ENCODE measurements at regions not wholly inside any gene's neighbourhood (a gene's known extent, or its start where the extent isn't known, plus 50 kb on each side); places are given as distances from the start of the nearest gene placed in this dataset.

GRCh38 chr15:62275831-62276230 is 110.7 kb upstream of the C2CD4B start:
- no peak for TF ChIP-seq EZH2phosphoT487 (IDR thresholded peaks at IDR 0.05; ENCODE audit: borderline replicate concordance, low read depth, low read length)
- TF ChIP-seq CTCF (conservative IDR thresholded peaks at IDR 0.05; ENCODE audit: low read length): no peak
- no peak overlapping the region for H3K4me2 ChIP-seq (ENCODE audit: low read length)
- DNase-seq (ENCODE audit: low spot score): no peak
- POLR2A ChIA-PET: no interaction called here
- BruUV-seq (replicated peaks): no TSS peak
- H3K36me3 ChIP-seq (ENCODE audit: insufficient read depth, low read length): no peaks in the 10 kb centered on the region
- intact Hi-C loops (cut with micrococcal nuclease; ENCODE audit: unreplicated experiment): no loop called here
- H3K79me2 ChIP-seq (ENCODE audit: insufficient read depth, low read depth, low read length): no peaks in the 10 kb centered on the region
- H3K4me1 ChIP-seq (ENCODE audit: insufficient read depth, low read length, poor library complexity, severe bottlenecking): no peaks in the 10 kb centered on the region
- H4K20me1 ChIP-seq (ENCODE audit: insufficient read depth, low read length): no peaks in the 10 kb centered on the region
- CTCF ChIA-PET (ENCODE audit: unreplicated experiment): no interaction called here
- no peak overlapping the region for H3K4me3 ChIP-seq (ENCODE audit: low read depth, low read length, poor library complexity, severe bottlenecking)
- no peaks in the 10 kb centered on the region for H3K9me3 ChIP-seq (ENCODE audit: low read length)
- no peak overlapping the region for H2AFZ ChIP-seq (ENCODE audit: low read length)
- no peak overlapping the region for H3K27ac ChIP-seq (ENCODE audit: low read depth, low read length, poor library complexity, severe bottlenecking)
- H3K9me2 ChIP-seq (ENCODE audit: insufficient read depth, low read length): no peaks in the 10 kb centered on the region

- no TSS peak for BruUV-seq (replicated peaks)
- Histone ChIP-seq H3K4me3 (ENCODE audit: low read depth, low read length, poor library complexity, severe bottlenecking) (no peak overlapping the region), H3K79me2 (ENCODE audit: insufficient read depth, low read depth, low read length) (no peaks in the 10 kb centered on the region), H3K4me1 (ENCODE audit: insufficient read depth, low read length, poor library complexity, severe bottlenecking) (no peaks in the 10 kb centered on the region), H3K9me3 (ENCODE audit: low read length) (no peaks in the 10 kb centered on the region), H4K20me1 (ENCODE audit: insufficient read depth, low read length) (no peaks in the 10 kb centered on the region), H3K4me2 (ENCODE audit: low read length) (no peak overlapping the region), H3K9me2 (ENCODE audit: insufficient read depth, low read length) (no peaks in the 10 kb centered on the region), H3K36me3 (ENCODE audit: insufficient read depth, low read length) (no peaks in the 10 kb centered on the region), H2AFZ (ENCODE audit: low read length) (no peak overlapping the region), H3K27ac (ENCODE audit: low read depth, low read length, poor library complexity, severe bottlenecking) (no peak overlapping the region)
- no peak for TF ChIP-seq EZH2phosphoT487 (IDR thresholded peaks at IDR 0.05; ENCODE audit: borderline replicate concordance, low read depth, low read length)
- intact Hi-C loops (cut with micrococcal nuclease; ENCODE audit: unreplicated experiment): no loop called here
- POLR2A ChIA-PET: no interaction called here
- peak; percentile 2 for DNase-seq (ENCODE audit: low spot score)
- CTCF ChIA-PET (ENCODE audit: unreplicated experiment): interaction anchor here (0.5 to 0.6 kb wide), 2 partner anchors 35 to 594 kb away, joined by 3 read pairs; no protein-coding TSS in a partner anchor
Measured at GRCh38 chr15:62277816-62278394, 112.8 kb upstream of the C2CD4B start.

- TF ChIP-seq CTCF (conservative IDR thresholded peaks at IDR 0.05; ENCODE audit: low read length) (no peak), EZH2phosphoT487 (IDR thresholded peaks at IDR 0.05; ENCODE audit: borderline replicate concordance, low read depth, low read length) (no peak)
- CTCF ChIA-PET (ENCODE audit: unreplicated experiment): interaction anchor here (0.5 kb wide), 1 partner anchor 35 kb away, joined by 3 read pairs; no protein-coding TSS in a partner anchor
- Histone ChIP-seq H3K4me1 (ENCODE audit: insufficient read depth, low read length, poor library complexity, severe bottlenecking) (no peaks in the 10 kb centered on the region), H3K4me3 (ENCODE audit: low read depth, low read length, poor library complexity, severe bottlenecking) (no peak overlapping the region), H3K4me2 (ENCODE audit: low read length) (no peak overlapping the region), H3K79me2 (ENCODE audit: insufficient read depth, low read depth, low read length) (no peaks in the 10 kb centered on the region), H4K20me1 (ENCODE audit: insufficient read depth, low read length) (no peaks in the 10 kb centered on the region), H3K9me3 (ENCODE audit: low read length) (no peaks in the 10 kb centered on the region), H2AFZ (ENCODE audit: low read length) (no peak overlapping the region), H3K27ac (ENCODE audit: low read depth, low read length, poor library complexity, severe bottlenecking) (no peak overlapping the region), H3K36me3 (ENCODE audit: insufficient read depth, low read length) (no peaks in the 10 kb centered on the region), H3K9me2 (ENCODE audit: insufficient read depth, low read length) (no peaks in the 10 kb centered on the region)
- BruUV-seq (replicated peaks): no TSS peak
- no peak for DNase-seq (ENCODE audit: low spot score)
- POLR2A ChIA-PET: no interaction called here
- intact Hi-C loops (cut with micrococcal nuclease; ENCODE audit: unreplicated experiment): no loop called here
Measured at GRCh38 chr15:62278534-62278933, 113.4 kb upstream of the C2CD4B start.
